ENCODE measurements at regions not wholly inside any gene's neighbourhood (a gene's known extent, or its start where the extent isn't known, plus 50 kb on each side); places are given as distances from the start of the nearest gene placed in this dataset.

DNA sequence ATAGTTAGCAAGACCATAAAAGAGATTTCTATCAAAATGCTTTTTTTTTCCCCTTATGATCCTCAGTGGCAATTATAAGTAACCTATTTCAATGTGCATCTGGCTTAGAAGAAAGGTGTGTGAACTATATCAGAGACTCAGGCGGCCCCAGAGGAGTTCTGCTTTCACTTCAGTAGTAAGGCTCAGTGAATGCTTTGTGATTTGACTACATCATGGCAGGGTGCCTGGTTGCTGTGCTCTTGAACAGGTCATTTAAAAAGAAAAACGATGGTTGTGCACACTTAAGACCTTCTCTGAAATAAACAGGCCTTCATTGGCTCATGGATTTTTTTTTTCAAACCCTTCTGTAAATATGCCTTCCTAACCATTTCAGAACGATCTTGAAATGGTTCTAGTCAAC lies 400.4 kb upstream of the RARB start:
- no peak for DNase-seq

More for the DNA sequence above, 400.4 kb upstream of the RARB start:
- Histone ChIP-seq H3K79me1 (ENCODE audit: low read depth in 1 of 2, low read length in 2 of 2) (no peaks in the 10 kb centered on the region), H2BK15ac (ENCODE audit: low read depth, low read length) (no peak overlapping the region), H2AFZ (replicated peaks; ENCODE audit: low read length, poor library complexity) (no peak overlapping the region), H3K18ac (ENCODE audit: low read depth, low read length) (no peak overlapping the region), H3K4me2 (ENCODE audit: low read depth, low read length) (no peak overlapping the region), H4K91ac (ENCODE audit: insufficient read depth, low read depth, low read length) (no peak overlapping the region), H2AK5ac (ENCODE audit: low read depth, low read length) (no peak overlapping the region), H3K9ac (ENCODE audit: low read depth, low read length) (no peak overlapping the region), H3K9me3 (ENCODE audit: control insufficient read depth, insufficient read depth, low read length) (no peaks in the 10 kb centered on the region), H3K9me1 (ENCODE audit: insufficient read depth, low read length) (no peaks in the 10 kb centered on the region), H4K5ac (ENCODE audit: low read depth, low read length) (no peak overlapping the region), H2AK9ac (replicated peaks; ENCODE audit: low read depth, low read length, poor library complexity) (no peak overlapping the region), H3K4me3 (ENCODE audit: insufficient read depth, low read depth, low read length) (no peak overlapping the region), H3K36me3 (ENCODE audit: control insufficient read depth, insufficient read depth, low read length) (no peaks in the 10 kb centered on the region), H3K4ac (ENCODE audit: low read depth, low read length) (no peak overlapping the region), H3K23ac (ENCODE audit: low read depth, low read length) (no peak overlapping the region), H4K8ac (ENCODE audit: low read depth in 2 of 2, low read length in 2 of 2) (no peak overlapping the region), H2BK20ac (ENCODE audit: low read depth, low read length) (no peak overlapping the region), H3K14ac (replicated peaks; ENCODE audit: low read depth, low read length) (no peak overlapping the region), H4K20me1 (ENCODE audit: insufficient read depth, low read length) (no peaks in the 10 kb centered on the region), H3K56ac (ENCODE audit: extremely low read depth, insufficient read depth, low read length) (no peak overlapping the region), H2BK120ac (ENCODE audit: low read depth, low read length) (no peak overlapping the region), H3K4me1 (ENCODE audit: control insufficient read depth, insufficient read depth, low read length) (no peaks in the 10 kb centered on the region), H3K27ac (ENCODE audit: insufficient read depth, low read length) (no peak overlapping the region), H3K27me3 (ENCODE audit: control insufficient read depth, insufficient read depth, low read length) (no peaks in the 10 kb centered on the region), H2BK5ac (ENCODE audit: low read depth, low read length, poor library complexity, severe bottlenecking) (no peak overlapping the region)
- intact Hi-C loops (cut with micrococcal nuclease): no loop called here
- in situ Hi-C loops (cut with MboI; ENCODE audit: low sequenced_read_pairs): no loop called here
- dilution Hi-C loops (cut with HindIII; ENCODE audit: low sequenced_read_pairs, unreplicated experiment): no loop called here
- no TSS peak for BruUV-seq (replicated peaks)
- no peak for ATAC-seq (ENCODE audit: low read depth)
- WGBS, 2 experiments (ENCODE audit: extremely low coverage in 2 of 2, insufficient read length in 1 of 2): no CpG with 5 or more reads among the region's 3 CpGs
- TF ChIP-seq FOS (IDR thresholded peaks at IDR 0.05; ENCODE audit: low read depth, low read length) (no peak), RCOR1 (IDR thresholded peaks at IDR 0.05; ENCODE audit: insufficient replicate concordance, low read length) (no peak), USF2 (IDR thresholded peaks at IDR 0.05; ENCODE audit: low read depth, low read length) (no peak), MXI1 (IDR thresholded peaks at IDR 0.05; ENCODE audit: borderline replicate concordance, low read depth, low read length) (no peak), SMC3 (IDR thresholded peaks at IDR 0.05; ENCODE audit: low read depth, low read length) (no peak), RAD21 (IDR thresholded peaks at IDR 0.05; ENCODE audit: low read length) (no peak), ELK1 (IDR thresholded peaks at IDR 0.05; ENCODE audit: borderline replicate concordance, low read depth, low read length) (no peak), MAZ (IDR thresholded peaks at IDR 0.05; ENCODE audit: borderline replicate concordance, low read depth, low read length) (no peak), CHD1 (IDR thresholded peaks at IDR 0.05; ENCODE audit: low read depth, low read length) (no peak), CTCF (conservative IDR thresholded peaks at IDR 0.05; ENCODE audit: low read depth, low read length) (no peak), POLR2A (IDR thresholded peaks at IDR 0.05; ENCODE audit: low read depth, low read length) (no peak), NFE2L2 (IDR thresholded peaks at IDR 0.05; ENCODE audit: low read depth, low read length) (no peak), MAFK (IDR thresholded peaks at IDR 0.05; ENCODE audit: low read depth, low read length) (no peak), BHLHE40 (IDR thresholded peaks at IDR 0.05; ENCODE audit: low read depth, low read length) (no peak), RFX5 (IDR thresholded peaks at IDR 0.05; ENCODE audit: low read depth, low read length) (no peak), CEBPB (IDR thresholded peaks at IDR 0.05; ENCODE audit: low read depth, low read length) (no peak)
- ChIA-PET CTCF (no interaction called here), POLR2A (ENCODE audit: unreplicated experiment) (no interaction called here)
